Testis (tissue), 2 donors: ENCODE measurements at regions not wholly inside any gene's neighbourhood (a gene's known extent, or its start where the extent isn't known, plus 50 kb on each side); places are given as distances from the start of the nearest gene placed in this dataset.
"Not testable (repeated sequence)": the region's sequence is repeated elsewhere in the genome, so short reads cannot be mapped to it uniquely, and the experiment has no call there.

ENCODE experiments used
- DNase-seq: peaks from one replicate; pipeline ENCODE4 v3.0.0-alpha.2; 2019
- H3K27ac ChIP-seq, 2 donors: fragments of 200-600 bp; sonication (generic); one replicate each; pipeline ENCODE4 v1.5.1; 2019
- H3K27me3 ChIP-seq: fragments of 200-600 bp; sonication (generic); one replicate; pipeline ENCODE4 v1.5.1; 2019
- H3K36me3 ChIP-seq: fragments of 200-600 bp; sonication (generic); one replicate; pipeline ENCODE4 v1.5.1; 2017; ENCODE audit warnings: low read depth; ENCODE audit errors: missing control alignments
- H3K4me1 ChIP-seq: fragments of 200-600 bp; sonication (generic); one replicate; pipeline ENCODE4 v1.5.1; 2019
- H3K4me3 ChIP-seq, 2 donors: fragments of 200-600 bp; sonication (generic); one replicate each; pipeline ENCODE4 v1.5.1; 2017 to 2019
- H3K9me3 ChIP-seq: fragments of 200-600 bp; sonication (generic); one replicate; pipeline ENCODE4 v1.5.1; 2017
- POLR2A ChIP-seq: fragments of 450-650 bp; IDR thresholded peaks from one replicate; pipeline ENCODE4 v1.6.1; 2017; ENCODE audit warnings: antibody characterized with exemption, mild to moderate bottlenecking, moderate library complexity
- WGBS, 2 donors: methylation state at CpG; one replicate each; pipeline ENCODE4 v1.1.5; 2018; 5-methylcytosine and 5-hydroxymethylcytosine counted together
- intact Hi-C: fragments of 100-400 bp; cut with DNase I; formaldehyde crosslinking; loops from one replicate; pipeline ENCODE4 v1.15.1; 2023; ENCODE audit warnings: low total_unique reads
- TF ChIP-seq, protein P1 (sequence below), 3 experiments: fragments of 450-650 bp in 2 of 3; fragments of 200-600 bp in 1 of 3; sonication (generic) in 1 of 3; IDR thresholded peaks; one replicate each; pipeline ENCODE4 v1.5.1; 2016 to 2019; ENCODE audit warnings: antibody characterized with exemption in 3 of 3, mild to moderate bottlenecking in 2 of 3, moderate library complexity in 1 of 3

- DNase-seq: no peak
- Histone ChIP-seq H3K27ac (no peak overlapping the region), H3K4me3 (no peak overlapping the region), H3K27me3 (no peaks in the 10 kb centered on the region), H3K36me3 (no peaks in the 10 kb centered on the region), H3K4me1 (no peaks in the 10 kb centered on the region), H3K9me3 (no peaks in the 10 kb centered on the region)
- intact Hi-C loops: no loop called here
- 37 to 51% methylated on average over 2 of the region's 2 CpGs for WGBS, 2 donors
- TF ChIP-seq, protein P1, sequence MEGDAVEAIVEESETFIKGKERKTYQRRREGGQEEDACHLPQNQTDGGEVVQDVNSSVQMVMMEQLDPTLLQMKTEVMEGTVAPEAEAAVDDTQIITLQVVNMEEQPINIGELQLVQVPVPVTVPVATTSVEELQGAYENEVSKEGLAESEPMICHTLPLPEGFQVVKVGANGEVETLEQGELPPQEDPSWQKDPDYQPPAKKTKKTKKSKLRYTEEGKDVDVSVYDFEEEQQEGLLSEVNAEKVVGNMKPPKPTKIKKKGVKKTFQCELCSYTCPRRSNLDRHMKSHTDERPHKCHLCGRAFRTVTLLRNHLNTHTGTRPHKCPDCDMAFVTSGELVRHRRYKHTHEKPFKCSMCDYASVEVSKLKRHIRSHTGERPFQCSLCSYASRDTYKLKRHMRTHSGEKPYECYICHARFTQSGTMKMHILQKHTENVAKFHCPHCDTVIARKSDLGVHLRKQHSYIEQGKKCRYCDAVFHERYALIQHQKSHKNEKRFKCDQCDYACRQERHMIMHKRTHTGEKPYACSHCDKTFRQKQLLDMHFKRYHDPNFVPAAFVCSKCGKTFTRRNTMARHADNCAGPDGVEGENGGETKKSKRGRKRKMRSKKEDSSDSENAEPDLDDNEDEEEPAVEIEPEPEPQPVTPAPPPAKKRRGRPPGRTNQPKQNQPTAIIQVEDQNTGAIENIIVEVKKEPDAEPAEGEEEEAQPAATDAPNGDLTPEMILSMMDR (IDR thresholded peaks at IDR 0.05): no peak
- TF ChIP-seq POLR2A: no peak
Measured at GRCh38 chr15:21271566-21271965, 168.7 kb downstream of the POTEB3 start.

DNA sequence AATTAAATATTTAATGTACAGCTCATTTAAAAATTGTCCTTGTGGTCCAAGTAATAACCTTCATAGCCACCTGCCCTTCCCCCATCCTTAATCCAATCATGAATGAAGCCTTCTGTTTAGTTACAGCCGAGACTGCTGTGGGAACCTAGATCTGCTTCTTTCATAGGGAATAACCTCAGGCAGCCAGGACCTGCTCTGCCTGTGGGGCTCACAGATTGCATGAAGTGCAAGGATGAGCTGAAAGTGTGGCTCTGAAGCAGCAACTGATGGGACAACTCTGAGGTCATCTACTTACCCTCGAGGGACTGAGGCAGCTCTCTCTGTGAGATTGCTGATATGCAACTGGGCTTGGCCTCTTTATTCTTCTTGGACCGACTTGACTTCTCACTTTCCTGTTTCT lies 169.8 kb downstream of the POTEB3 start:
- no peak for TF ChIP-seq POLR2A
- TF ChIP-seq, protein P1 (IDR thresholded peaks at IDR 0.05): no peak
- intact Hi-C loops: no loop called here
- H3K4me3 ChIP-seq: no peak overlapping the region
- no peaks in the 10 kb centered on the region for H3K27me3 ChIP-seq
- H3K4me1 ChIP-seq: no peaks in the 10 kb centered on the region
- no peaks in the 10 kb centered on the region for H3K36me3 ChIP-seq
- H3K9me3 ChIP-seq: no peaks in the 10 kb centered on the region
- no peak overlapping the region for H3K27ac ChIP-seq
- no peak for DNase-seq
- WGBS, 2 donors: 26 to 50% methylated on average over 3 of the region's 3 CpGs

DNA sequence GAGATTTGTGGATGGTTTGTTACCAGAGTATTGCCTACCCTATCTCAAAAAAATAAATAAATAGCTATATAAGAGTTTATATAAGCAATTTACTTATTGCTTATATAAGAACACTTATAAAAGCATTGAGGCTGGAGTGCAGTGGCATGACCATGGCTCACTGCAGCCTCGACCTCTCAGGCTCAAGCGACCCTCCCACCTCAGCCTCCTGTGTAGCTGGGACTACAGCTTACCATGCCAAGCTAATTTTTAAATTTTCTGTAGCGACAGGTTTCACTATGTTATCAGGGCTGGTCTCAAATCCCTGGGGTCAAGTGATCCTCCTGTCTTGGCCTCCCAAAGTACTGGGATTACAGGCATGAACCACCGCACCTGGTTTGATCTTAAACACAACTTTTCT lies 170.6 kb downstream of the POTEB3 start:
- 76 to 83% methylated on average over 4 of the region's 4 CpGs for WGBS, 2 donors
- intact Hi-C loops: not testable (repeated sequence)

GRCh38 chr15:21269121-21269520 lies 171.2 kb downstream of the POTEB3 start:
- no peak for DNase-seq
- Histone ChIP-seq H3K36me3 (no peaks in the 10 kb centered on the region), H3K4me3 (no peak overlapping the region), H3K27me3 (no peaks in the 10 kb centered on the region), H3K9me3 (no peaks in the 10 kb centered on the region), H3K27ac (no peak overlapping the region), H3K4me1 (no peaks in the 10 kb centered on the region)
- intact Hi-C loops: no loop called here
- 82 to 86% methylated on average over 8 of the region's 8 CpGs for WGBS, 2 donors
- TF ChIP-seq, protein P1 (IDR thresholded peaks at IDR 0.05): no peak
- TF ChIP-seq POLR2A: no peak

More for the DNA sequence above, 170.6 kb downstream of the POTEB3 start:
- not testable (repeated sequence) for H3K4me3 ChIP-seq, H3K9me3 ChIP-seq, DNase-seq, H3K4me1 ChIP-seq, H3K27me3 ChIP-seq, H3K36me3 ChIP-seq, H3K27ac ChIP-seq

GRCh38 chr15:21268436-21268940 lies 171.8 kb downstream of the POTEB3 start:
- Histone ChIP-seq H3K27me3 (no peaks in the 10 kb centered on the region), H3K36me3 (no peaks in the 10 kb centered on the region), H3K27ac (no peak overlapping the region), H3K4me3 (no peak overlapping the region), H3K4me1 (no peaks in the 10 kb centered on the region), H3K9me3 (no peaks in the 10 kb centered on the region)
- TF ChIP-seq, protein P1 (IDR thresholded peaks at IDR 0.05): no peak
- no peak for TF ChIP-seq POLR2A
- intact Hi-C loops: no loop called here
- whole genome bisulfite sequencing, 2 donors: 72 to 73% methylated on average over 1 of the region's 1 CpG
- no peak for DNase-seq
